HEK293 (cell line): ENCODE measurements at regions not wholly inside any gene's neighbourhood (a gene's known extent, or its start where the extent isn't known, plus 50 kb on each side); places are given as distances from the start of the nearest gene placed in this dataset.

Source experiments
- CTCF ChIA-PET: fragments of 350-600 bp; formaldehyde crosslinking; extraction: SDS; loops from one replicate; lab custom pipeline; 2021; ENCODE audit warnings: antibody characterized with exemption; lab: Yijun Ruan, JAX
- POLR2A ChIA-PET: fragments of 300-600 bp; formaldehyde crosslinking; extraction: SDS; loops from one replicate; lab custom pipeline; 2020; ENCODE audit warnings: antibody characterized with exemption, inconsistent platforms; lab: Yijun Ruan, JAX
- H3K27ac ChIP-seq: fragments of 200-500 bp; sonication (Bioruptor generic); 2 replicates; pipeline ENCODE4 v1.5.1; 2014; ENCODE audit warnings: low read depth, low read length, control low read depth, inconsistent platforms; ENCODE audit errors: extremely low read depth
- H3K36me3 ChIP-seq, 2 experiments: fragments of 200-500 bp in 1 of 2; sonication (Bioruptor generic) in 1 of 2; 1 replicate in 1 of 2; 2 replicates in 1 of 2; pipeline ENCODE4 v1.5.1; 2014 to 2017; ENCODE audit warnings: inconsistent platforms in 2 of 2, low read length in 2 of 2; ENCODE audit not compliant: control insufficient read depth in 2 of 2, insufficient read depth in 1 of 2
- H3K4me1 ChIP-seq: fragments of 200-500 bp; sonication (Bioruptor generic); 2 replicates; pipeline ENCODE4 v1.5.1; 2014; ENCODE audit warnings: mild to moderate bottlenecking, low read length, inconsistent platforms; ENCODE audit not compliant: control insufficient read depth, insufficient read depth
- H3K4me3 ChIP-seq: 2 replicates; pipeline ENCODE4 v1.5.1; 2011; ENCODE audit warnings: low read depth, mild to moderate bottlenecking, control low read depth, low read length, moderate library complexity
- H3K9me3 ChIP-seq: fragments of 200-500 bp; sonication (Bioruptor generic); 2 replicates; pipeline ENCODE4 v1.5.1; 2014; ENCODE audit warnings: low read depth, low read length, inconsistent platforms; ENCODE audit not compliant: control insufficient read depth, insufficient read depth
- TRIM28 ChIP-seq: IDR thresholded peaks from 2 replicates; pipeline ENCODE4 v1.6.1; 2011; ENCODE audit warnings: low read length, control low read depth, borderline replicate concordance
- YY2 ChIP-seq: fragments of 450-650 bp; formaldehyde crosslinking; IDR thresholded peaks from 2 replicates; pipeline ENCODE4 v1.5.1; 2016; ENCODE audit warnings: missing biosample characterization, missing genetic modification characterization
- ZIC2 ChIP-seq: fragments of 450-650 bp; formaldehyde crosslinking; IDR thresholded peaks from 2 replicates; pipeline ENCODE4 v1.5.1; 2016; ENCODE audit warnings: missing biosample characterization, missing genetic modification characterization
- ZNF121 ChIP-seq: fragments of 450-650 bp; formaldehyde crosslinking; IDR thresholded peaks from 2 replicates; pipeline ENCODE4 v1.5.1; 2016; ENCODE audit warnings: missing biosample characterization, missing genetic modification characterization
- ZNF132 ChIP-seq: fragments of 450-650 bp; formaldehyde crosslinking; IDR thresholded peaks from 2 replicates; pipeline ENCODE4 v1.5.1; 2017; ENCODE audit warnings: missing biosample characterization, missing genetic modification characterization, borderline replicate concordance
- ZNF157 ChIP-seq: fragments of 450-650 bp; formaldehyde crosslinking; IDR thresholded peaks from 2 replicates; pipeline ENCODE4 v1.5.1; 2016; ENCODE audit warnings: missing biosample characterization, missing genetic modification characterization
- ZNF2 ChIP-seq: fragments of 450-650 bp; formaldehyde crosslinking; IDR thresholded peaks from 2 replicates; pipeline ENCODE4 v1.5.1; 2016; ENCODE audit warnings: missing biosample characterization, missing genetic modification characterization
- ZNF354C ChIP-seq: fragments of 450-650 bp; formaldehyde crosslinking; IDR thresholded peaks from 2 replicates; pipeline ENCODE4 v1.5.1; 2016; ENCODE audit warnings: missing biosample characterization, missing genetic modification characterization, low read depth, borderline replicate concordance
- ZNF416 ChIP-seq: fragments of 450-650 bp; formaldehyde crosslinking; IDR thresholded peaks from 2 replicates; pipeline ENCODE4 v1.5.1; 2016; ENCODE audit warnings: missing biosample characterization, missing genetic modification characterization
- ZNF843 ChIP-seq: fragments of 450-650 bp; formaldehyde crosslinking; IDR thresholded peaks from 2 replicates; pipeline ENCODE4 v1.5.1; 2016; ENCODE audit warnings: missing biosample characterization, missing genetic modification characterization
- TF ChIP-seq, protein P1 (sequence below): fragments of 450-650 bp; formaldehyde crosslinking; IDR thresholded peaks from 2 replicates; pipeline ENCODE4 v1.5.1; 2016; ENCODE audit warnings: missing biosample characterization, missing genetic modification characterization
- TF ChIP-seq, protein P2 (sequence below): fragments of 450-650 bp; formaldehyde crosslinking; IDR thresholded peaks from 2 replicates; pipeline ENCODE4 v1.5.1; 2016; ENCODE audit warnings: missing biosample characterization, missing genetic modification characterization, borderline replicate concordance
- TF ChIP-seq, protein P3 (sequence below): fragments of 450-650 bp; IDR thresholded peaks from 2 replicates; pipeline ENCODE4 v1.5.1; 2018; ENCODE audit warnings: missing biosample characterization, mild to moderate bottlenecking, missing genetic modification characterization

DNA sequence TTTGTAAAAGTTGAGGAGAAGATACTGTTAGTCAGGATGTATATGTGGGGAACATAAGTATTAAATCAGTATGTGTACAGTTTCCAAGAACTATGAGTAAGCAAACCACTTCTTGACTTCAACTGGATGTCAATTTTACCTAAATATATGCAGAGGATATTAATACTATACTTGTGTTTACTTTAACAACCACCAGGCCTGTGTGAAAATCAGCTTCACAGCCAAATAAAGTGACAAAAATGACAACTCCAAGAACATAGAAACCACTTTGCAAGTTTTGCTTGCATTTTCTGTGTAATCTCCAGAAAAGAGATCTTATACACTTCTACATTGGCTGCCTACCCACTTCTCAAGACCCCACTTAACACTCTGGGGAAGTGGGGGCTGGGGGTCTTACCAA is 293.3 kb upstream of the RORA start:
- CTCF ChIA-PET = no interaction called here

DNA sequence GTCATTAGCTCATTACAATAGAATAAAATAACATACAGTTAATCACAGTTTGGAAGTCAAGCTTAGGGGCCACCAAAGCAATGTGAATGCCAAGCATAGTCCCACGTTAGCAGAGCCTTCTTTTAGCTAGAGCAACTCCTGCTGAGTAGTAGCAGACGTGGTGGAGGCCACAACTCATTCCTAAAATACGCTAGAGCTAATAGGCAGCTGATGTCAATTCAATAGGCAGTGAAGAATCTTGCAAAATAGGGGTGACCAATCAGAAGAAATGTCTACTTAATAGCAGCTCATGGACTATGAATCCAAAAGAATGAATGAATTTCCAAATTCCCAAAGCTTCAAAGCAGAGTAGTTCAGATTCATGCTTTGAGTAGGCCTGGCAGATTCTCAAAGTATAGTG is 292.9 kb upstream of the RORA start:
- no peaks in the 10 kb centered on the region for H3K36me3 ChIP-seq
- H3K4me1 ChIP-seq = no peaks in the 10 kb centered on the region
- CTCF ChIA-PET = no interaction called here
- POLR2A ChIA-PET = no interaction called here
- no peak overlapping the region for H3K27ac ChIP-seq
- H3K4me3 ChIP-seq = no peak overlapping the region
- TF ChIP-seq YY2 (tag by site-specific recombination) (no peak), ZNF843 (no peak), ZNF416 (no peak)
- TF ChIP-seq, protein P1, sequence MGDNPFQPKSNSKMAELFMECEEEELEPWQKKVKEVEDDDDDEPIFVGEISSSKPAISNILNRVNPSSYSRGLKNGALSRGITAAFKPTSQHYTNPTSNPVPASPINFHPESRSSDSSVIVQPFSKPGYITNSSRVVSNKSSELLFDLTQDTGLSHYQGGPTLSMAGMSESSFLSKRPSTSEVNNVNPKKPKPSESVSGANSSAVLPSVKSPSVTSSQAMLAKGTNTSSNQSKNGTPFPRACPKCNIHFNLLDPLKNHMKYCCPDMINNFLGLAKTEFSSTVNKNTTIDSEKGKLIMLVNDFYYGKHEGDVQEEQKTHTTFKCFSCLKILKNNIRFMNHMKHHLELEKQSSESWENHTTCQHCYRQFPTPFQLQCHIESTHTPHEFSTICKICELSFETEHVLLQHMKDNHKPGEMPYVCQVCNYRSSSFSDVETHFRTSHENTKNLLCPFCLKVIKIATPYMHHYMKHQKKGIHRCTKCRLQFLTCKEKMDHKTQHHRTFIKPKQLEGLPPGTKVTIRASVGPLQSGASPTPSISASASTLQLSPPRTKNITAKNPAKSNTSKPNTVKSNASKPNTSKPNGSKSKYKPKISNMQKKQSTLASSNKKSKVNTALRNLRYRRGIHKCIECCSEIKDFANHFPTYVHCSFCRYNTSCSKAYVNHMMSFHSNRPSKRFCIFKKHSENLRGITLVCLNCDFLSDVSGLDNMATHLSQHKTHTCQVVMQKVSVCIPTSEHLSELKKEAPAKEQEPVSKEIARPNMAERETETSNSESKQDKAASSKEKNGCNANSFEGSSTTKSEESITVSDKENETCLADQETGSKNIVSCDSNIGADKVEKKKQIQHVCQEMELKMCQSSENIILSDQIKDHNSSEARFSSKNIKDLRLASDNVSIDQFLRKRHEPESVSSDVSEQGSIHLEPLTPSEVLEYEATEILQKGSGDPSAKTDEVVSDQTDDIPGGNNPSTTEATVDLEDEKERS = no peak
- TF ChIP-seq, protein P2, sequence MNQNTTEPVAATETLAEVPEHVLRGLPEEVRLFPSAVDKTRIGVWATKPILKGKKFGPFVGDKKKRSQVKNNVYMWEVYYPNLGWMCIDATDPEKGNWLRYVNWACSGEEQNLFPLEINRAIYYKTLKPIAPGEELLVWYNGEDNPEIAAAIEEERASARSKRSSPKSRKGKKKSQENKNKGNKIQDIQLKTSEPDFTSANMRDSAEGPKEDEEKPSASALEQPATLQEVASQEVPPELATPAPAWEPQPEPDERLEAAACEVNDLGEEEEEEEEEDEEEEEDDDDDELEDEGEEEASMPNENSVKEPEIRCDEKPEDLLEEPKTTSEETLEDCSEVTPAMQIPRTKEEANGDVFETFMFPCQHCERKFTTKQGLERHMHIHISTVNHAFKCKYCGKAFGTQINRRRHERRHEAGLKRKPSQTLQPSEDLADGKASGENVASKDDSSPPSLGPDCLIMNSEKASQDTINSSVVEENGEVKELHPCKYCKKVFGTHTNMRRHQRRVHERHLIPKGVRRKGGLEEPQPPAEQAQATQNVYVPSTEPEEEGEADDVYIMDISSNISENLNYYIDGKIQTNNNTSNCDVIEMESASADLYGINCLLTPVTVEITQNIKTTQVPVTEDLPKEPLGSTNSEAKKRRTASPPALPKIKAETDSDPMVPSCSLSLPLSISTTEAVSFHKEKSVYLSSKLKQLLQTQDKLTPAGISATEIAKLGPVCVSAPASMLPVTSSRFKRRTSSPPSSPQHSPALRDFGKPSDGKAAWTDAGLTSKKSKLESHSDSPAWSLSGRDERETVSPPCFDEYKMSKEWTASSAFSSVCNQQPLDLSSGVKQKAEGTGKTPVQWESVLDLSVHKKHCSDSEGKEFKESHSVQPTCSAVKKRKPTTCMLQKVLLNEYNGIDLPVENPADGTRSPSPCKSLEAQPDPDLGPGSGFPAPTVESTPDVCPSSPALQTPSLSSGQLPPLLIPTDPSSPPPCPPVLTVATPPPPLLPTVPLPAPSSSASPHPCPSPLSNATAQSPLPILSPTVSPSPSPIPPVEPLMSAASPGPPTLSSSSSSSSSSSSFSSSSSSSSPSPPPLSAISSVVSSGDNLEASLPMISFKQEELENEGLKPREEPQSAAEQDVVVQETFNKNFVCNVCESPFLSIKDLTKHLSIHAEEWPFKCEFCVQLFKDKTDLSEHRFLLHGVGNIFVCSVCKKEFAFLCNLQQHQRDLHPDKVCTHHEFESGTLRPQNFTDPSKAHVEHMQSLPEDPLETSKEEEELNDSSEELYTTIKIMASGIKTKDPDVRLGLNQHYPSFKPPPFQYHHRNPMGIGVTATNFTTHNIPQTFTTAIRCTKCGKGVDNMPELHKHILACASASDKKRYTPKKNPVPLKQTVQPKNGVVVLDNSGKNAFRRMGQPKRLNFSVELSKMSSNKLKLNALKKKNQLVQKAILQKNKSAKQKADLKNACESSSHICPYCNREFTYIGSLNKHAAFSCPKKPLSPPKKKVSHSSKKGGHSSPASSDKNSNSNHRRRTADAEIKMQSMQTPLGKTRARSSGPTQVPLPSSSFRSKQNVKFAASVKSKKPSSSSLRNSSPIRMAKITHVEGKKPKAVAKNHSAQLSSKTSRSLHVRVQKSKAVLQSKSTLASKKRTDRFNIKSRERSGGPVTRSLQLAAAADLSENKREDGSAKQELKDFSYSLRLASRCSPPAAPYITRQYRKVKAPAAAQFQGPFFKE = no peak
- H3K9me3 ChIP-seq = no peaks in the 10 kb centered on the region

More for the DNA sequence above, 293.3 kb upstream of the RORA start:
- H3K36me3 ChIP-seq = no peaks in the 10 kb centered on the region
- H3K9me3 ChIP-seq = no peaks in the 10 kb centered on the region
- H3K4me3 ChIP-seq = no peak overlapping the region
- TF ChIP-seq ZNF2 (tag by site-specific recombination) = no peak
- POLR2A ChIA-PET = no interaction called here
- H3K27ac ChIP-seq = no peak overlapping the region
- H3K4me1 ChIP-seq = no peaks in the 10 kb centered on the region

DNA sequence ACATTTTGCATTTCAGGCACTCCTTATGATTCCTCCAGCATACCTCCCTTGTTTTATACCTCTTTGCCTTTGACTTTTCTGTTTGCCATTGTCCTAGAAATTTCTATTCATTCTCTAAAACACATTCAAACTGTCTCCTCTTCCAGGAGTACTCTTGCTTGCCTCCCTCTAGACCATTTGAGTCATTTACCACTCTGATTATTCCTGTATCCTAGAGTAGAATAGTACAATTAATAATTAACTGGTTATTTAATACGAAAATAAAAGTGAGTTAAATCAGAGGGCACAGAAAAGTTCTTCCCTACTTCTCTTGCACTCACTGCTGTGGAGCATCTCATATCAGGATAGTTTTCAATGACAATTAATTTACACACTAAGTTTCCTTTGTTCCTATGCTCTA is 290.2 kb upstream of the RORA start:
- H3K4me1 ChIP-seq = no peaks in the 10 kb centered on the region
- no peak overlapping the region for H3K27ac ChIP-seq
- no peaks in the 10 kb centered on the region for H3K9me3 ChIP-seq
- TF ChIP-seq ZNF354C (tag by site-specific recombination) (no peak), ZIC2 (tag by site-specific recombination) (no peak), TRIM28 (no peak), ZNF132 (tag by site-specific recombination) (no peak), ZNF157 (no peak), ZNF121 (tag by site-specific recombination) (no peak)
- TF ChIP-seq, protein P3, sequence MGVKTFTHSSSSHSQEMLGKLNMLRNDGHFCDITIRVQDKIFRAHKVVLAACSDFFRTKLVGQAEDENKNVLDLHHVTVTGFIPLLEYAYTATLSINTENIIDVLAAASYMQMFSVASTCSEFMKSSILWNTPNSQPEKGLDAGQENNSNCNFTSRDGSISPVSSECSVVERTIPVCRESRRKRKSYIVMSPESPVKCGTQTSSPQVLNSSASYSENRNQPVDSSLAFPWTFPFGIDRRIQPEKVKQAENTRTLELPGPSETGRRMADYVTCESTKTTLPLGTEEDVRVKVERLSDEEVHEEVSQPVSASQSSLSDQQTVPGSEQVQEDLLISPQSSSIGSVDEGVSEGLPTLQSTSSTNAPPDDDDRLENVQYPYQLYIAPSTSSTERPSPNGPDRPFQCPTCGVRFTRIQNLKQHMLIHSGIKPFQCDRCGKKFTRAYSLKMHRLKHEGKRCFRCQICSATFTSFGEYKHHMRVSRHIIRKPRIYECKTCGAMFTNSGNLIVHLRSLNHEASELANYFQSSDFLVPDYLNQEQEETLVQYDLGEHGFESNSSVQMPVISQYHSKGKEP = no peak
- TF ChIP-seq, all 188 proteins: peak for 0
- Histone ChIP-seq H3K36me3 (no peaks in the 10 kb centered on the region), H3K4me3 (no peak overlapping the region)
- POLR2A ChIA-PET = no interaction called here
- CTCF ChIA-PET = interaction anchor here (0.6 kb wide), 1 partner anchor 67 kb away, joined by 4 read pairs; no protein-coding TSS in a partner anchor
